ENCODE measurements at regions not wholly inside any gene's neighbourhood (a gene's known extent, or its start where the extent isn't known, plus 50 kb on each side); places are given as distances from the start of the nearest gene placed in this dataset.

DNA sequence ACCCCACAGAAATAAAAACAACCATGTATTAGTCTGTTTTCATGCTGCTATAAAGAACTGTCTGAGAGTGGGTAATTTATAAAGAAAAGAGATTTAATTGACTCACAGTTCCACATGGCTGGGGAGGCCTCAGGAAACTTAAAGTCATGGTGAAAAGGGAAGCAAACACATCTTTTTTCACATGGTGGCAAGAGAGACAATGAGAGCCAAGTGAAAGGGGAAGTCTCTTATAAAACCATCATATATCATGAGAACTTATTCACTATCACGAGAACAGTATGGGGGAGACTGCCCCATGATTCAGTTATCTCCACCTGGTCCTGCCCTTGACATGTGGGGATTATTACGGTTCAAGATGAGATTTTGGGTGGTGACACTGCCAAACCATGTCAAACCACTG is 141.5 kb downstream of the ZMAT3 start:
- DNase-seq (no peak), ATAC-seq (ENCODE audit: low read depth) (no peak)
- H3K4me1 ChIP-seq (ENCODE audit: control insufficient read depth, insufficient read depth, low read length): no peaks in the 10 kb centered on the region
- TF ChIP-seq MAFK (IDR thresholded peaks at IDR 0.05; ENCODE audit: low read depth, low read length): no peak
- no peak for TF ChIP-seq RCOR1 (IDR thresholded peaks at IDR 0.05; ENCODE audit: insufficient replicate concordance, low read length)
- no peak for TF ChIP-seq CEBPB (IDR thresholded peaks at IDR 0.05; ENCODE audit: low read depth, low read length)
- no peak for TF ChIP-seq RAD21 (IDR thresholded peaks at IDR 0.05; ENCODE audit: low read length)
- TF ChIP-seq MAZ (IDR thresholded peaks at IDR 0.05; ENCODE audit: borderline replicate concordance, low read depth, low read length): no peak
- TF ChIP-seq, protein P1, sequence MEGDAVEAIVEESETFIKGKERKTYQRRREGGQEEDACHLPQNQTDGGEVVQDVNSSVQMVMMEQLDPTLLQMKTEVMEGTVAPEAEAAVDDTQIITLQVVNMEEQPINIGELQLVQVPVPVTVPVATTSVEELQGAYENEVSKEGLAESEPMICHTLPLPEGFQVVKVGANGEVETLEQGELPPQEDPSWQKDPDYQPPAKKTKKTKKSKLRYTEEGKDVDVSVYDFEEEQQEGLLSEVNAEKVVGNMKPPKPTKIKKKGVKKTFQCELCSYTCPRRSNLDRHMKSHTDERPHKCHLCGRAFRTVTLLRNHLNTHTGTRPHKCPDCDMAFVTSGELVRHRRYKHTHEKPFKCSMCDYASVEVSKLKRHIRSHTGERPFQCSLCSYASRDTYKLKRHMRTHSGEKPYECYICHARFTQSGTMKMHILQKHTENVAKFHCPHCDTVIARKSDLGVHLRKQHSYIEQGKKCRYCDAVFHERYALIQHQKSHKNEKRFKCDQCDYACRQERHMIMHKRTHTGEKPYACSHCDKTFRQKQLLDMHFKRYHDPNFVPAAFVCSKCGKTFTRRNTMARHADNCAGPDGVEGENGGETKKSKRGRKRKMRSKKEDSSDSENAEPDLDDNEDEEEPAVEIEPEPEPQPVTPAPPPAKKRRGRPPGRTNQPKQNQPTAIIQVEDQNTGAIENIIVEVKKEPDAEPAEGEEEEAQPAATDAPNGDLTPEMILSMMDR (conservative IDR thresholded peaks at IDR 0.05; ENCODE audit: low read depth, low read length): no peak
- TF ChIP-seq POLR2A (IDR thresholded peaks at IDR 0.05; ENCODE audit: low read depth, low read length): no peak
- TF ChIP-seq MXI1 (IDR thresholded peaks at IDR 0.05; ENCODE audit: borderline replicate concordance, low read depth, low read length): no peak
- TF ChIP-seq BHLHE40 (IDR thresholded peaks at IDR 0.05; ENCODE audit: low read depth, low read length): no peak
- no peak for TF ChIP-seq FOS (IDR thresholded peaks at IDR 0.05; ENCODE audit: low read depth, low read length)
- TF ChIP-seq NFE2L2 (IDR thresholded peaks at IDR 0.05; ENCODE audit: low read depth, low read length): no peak
- no peak for TF ChIP-seq CHD1 (IDR thresholded peaks at IDR 0.05; ENCODE audit: low read depth, low read length)
- TF ChIP-seq RFX5 (IDR thresholded peaks at IDR 0.05; ENCODE audit: low read depth, low read length): no peak
- TF ChIP-seq, protein P2, sequence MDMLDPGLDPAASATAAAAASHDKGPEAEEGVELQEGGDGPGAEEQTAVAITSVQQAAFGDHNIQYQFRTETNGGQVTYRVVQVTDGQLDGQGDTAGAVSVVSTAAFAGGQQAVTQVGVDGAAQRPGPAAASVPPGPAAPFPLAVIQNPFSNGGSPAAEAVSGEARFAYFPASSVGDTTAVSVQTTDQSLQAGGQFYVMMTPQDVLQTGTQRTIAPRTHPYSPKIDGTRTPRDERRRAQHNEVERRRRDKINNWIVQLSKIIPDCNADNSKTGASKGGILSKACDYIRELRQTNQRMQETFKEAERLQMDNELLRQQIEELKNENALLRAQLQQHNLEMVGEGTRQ (IDR thresholded peaks at IDR 0.05; ENCODE audit: low read depth, low read length): no peak
- TF ChIP-seq, protein P3, sequence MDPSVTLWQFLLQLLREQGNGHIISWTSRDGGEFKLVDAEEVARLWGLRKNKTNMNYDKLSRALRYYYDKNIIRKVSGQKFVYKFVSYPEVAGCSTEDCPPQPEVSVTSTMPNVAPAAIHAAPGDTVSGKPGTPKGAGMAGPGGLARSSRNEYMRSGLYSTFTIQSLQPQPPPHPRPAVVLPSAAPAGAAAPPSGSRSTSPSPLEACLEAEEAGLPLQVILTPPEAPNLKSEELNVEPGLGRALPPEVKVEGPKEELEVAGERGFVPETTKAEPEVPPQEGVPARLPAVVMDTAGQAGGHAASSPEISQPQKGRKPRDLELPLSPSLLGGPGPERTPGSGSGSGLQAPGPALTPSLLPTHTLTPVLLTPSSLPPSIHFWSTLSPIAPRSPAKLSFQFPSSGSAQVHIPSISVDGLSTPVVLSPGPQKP (IDR thresholded peaks at IDR 0.05; ENCODE audit: borderline replicate concordance, low read depth, low read length): no peak
- TF ChIP-seq SMC3 (IDR thresholded peaks at IDR 0.05; ENCODE audit: low read depth, low read length): no peak
- H2AK5ac ChIP-seq (ENCODE audit: low read depth, low read length): no peak overlapping the region
- H2BK5ac ChIP-seq (ENCODE audit: low read depth, low read length, poor library complexity, severe bottlenecking): no peak overlapping the region
- H2BK120ac ChIP-seq (ENCODE audit: low read depth, low read length): no peak overlapping the region
- no peak overlapping the region for H3K27ac ChIP-seq (ENCODE audit: insufficient read depth, low read length)
- no peak overlapping the region for H4K8ac ChIP-seq (ENCODE audit: low read depth in 2 of 2, low read length in 2 of 2)
- WGBS, 2 experiments (ENCODE audit: extremely low coverage in 2 of 2, insufficient read length in 1 of 2): no CpG with 5 or more reads among the region's 2 CpGs
- H2AK9ac ChIP-seq (replicated peaks; ENCODE audit: low read depth, low read length, poor library complexity): no peak overlapping the region
- no peak overlapping the region for H3K56ac ChIP-seq (ENCODE audit: extremely low read depth, insufficient read depth, low read length)
- dilution Hi-C loops (cut with HindIII; ENCODE audit: low sequenced_read_pairs, unreplicated experiment): no loop called here
- H3K4ac ChIP-seq (ENCODE audit: low read depth, low read length): no peak overlapping the region
- H3K4me3 ChIP-seq (ENCODE audit: insufficient read depth, low read depth, low read length): no peak overlapping the region
- H3K79me1 ChIP-seq (ENCODE audit: low read depth in 1 of 2, low read length in 2 of 2): no peaks in the 10 kb centered on the region
- in situ Hi-C loops (cut with MboI; ENCODE audit: low sequenced_read_pairs): no loop called here
- intact Hi-C loops (cut with micrococcal nuclease): no loop called here
- no peak overlapping the region for H3K23ac ChIP-seq (ENCODE audit: low read depth, low read length)
- no peaks in the 10 kb centered on the region for H3K27me3 ChIP-seq (ENCODE audit: control insufficient read depth, insufficient read depth, low read length)
- H4K5ac ChIP-seq (ENCODE audit: low read depth, low read length): no peak overlapping the region
- H4K91ac ChIP-seq (ENCODE audit: insufficient read depth, low read depth, low read length): no peak overlapping the region
- POLR2A ChIA-PET (ENCODE audit: unreplicated experiment): no interaction called here
- CTCF ChIA-PET: interaction anchor here (0.6 kb wide), 1 partner anchor 62 kb away, joined by 3 read pairs; no protein-coding TSS in a partner anchor
- H2BK20ac ChIP-seq (ENCODE audit: low read depth, low read length): no peak overlapping the region
- no peaks in the 10 kb centered on the region for H3K9me1 ChIP-seq (ENCODE audit: insufficient read depth, low read length)
- H3K9me3 ChIP-seq (ENCODE audit: control insufficient read depth, insufficient read depth, low read length): no peaks in the 10 kb centered on the region
- no TSS peak for BruUV-seq (replicated peaks)
- H3K14ac ChIP-seq (replicated peaks; ENCODE audit: low read depth, low read length): no peak overlapping the region
- H3K4me2 ChIP-seq (ENCODE audit: low read depth, low read length): no peak overlapping the region
- H2BK15ac ChIP-seq (ENCODE audit: low read depth, low read length): no peak overlapping the region
- no peak overlapping the region for H3K18ac ChIP-seq (ENCODE audit: low read depth, low read length)
- no peak overlapping the region for H3K9ac ChIP-seq (ENCODE audit: low read depth, low read length)
- no peaks in the 10 kb centered on the region for H3K36me3 ChIP-seq (ENCODE audit: control insufficient read depth, insufficient read depth, low read length)
- H4K20me1 ChIP-seq (ENCODE audit: insufficient read depth, low read length): no peaks in the 10 kb centered on the region
- H2AFZ ChIP-seq (replicated peaks; ENCODE audit: low read length, poor library complexity): no peak overlapping the region

Measured in IMR-90 (cell line).